Aorta (tissue), 5 donors: ENCODE measurements at regions not wholly inside any gene's neighbourhood (a gene's known extent, or its start where the extent isn't known, plus 50 kb on each side); places are given as distances from the start of the nearest gene placed in this dataset.

Experiments used
- ATAC-seq: fragments of 200-7000 bp; cut with Tn5 transposase; one replicate; pipeline ENCODE4 v1.9.1; 2022; ENCODE audit warnings: moderate library complexity; ENCODE audit not compliant: low FRiP score
- DNase-seq, 2 donors: peaks; one replicate each; pipeline ENCODE4 v3.0.0-alpha.2; 2020
- H3K27ac ChIP-seq, 2 donors: one replicate each; pipeline ENCODE4 v1.5.1; 2013; ENCODE audit warnings: low read length in 2 of 2, mild to moderate bottlenecking in 2 of 2, moderate library complexity in 2 of 2, control low read depth in 1 of 2, inconsistent platforms in 1 of 2, low read depth in 1 of 2
- H3K27me3 ChIP-seq, 2 donors: one replicate each; pipeline ENCODE4 v1.6.1; 2013; ENCODE audit warnings: control low read depth in 1 of 2, low read length in 1 of 2, mild to moderate bottlenecking in 1 of 2, moderate library complexity in 1 of 2; ENCODE audit not compliant: insufficient read depth in 2 of 2, control insufficient read depth in 1 of 2
- H3K36me3 ChIP-seq, 2 donors: one replicate each; pipeline ENCODE4 v1.6.1; 2013; ENCODE audit warnings: control low read depth in 1 of 2, low read length in 1 of 2, mild to moderate bottlenecking in 1 of 2; ENCODE audit not compliant: insufficient read depth in 2 of 2, control insufficient read depth in 1 of 2
- H3K4me1 ChIP-seq, 2 donors: one replicate each; pipeline ENCODE4 v1.6.1; 2013; ENCODE audit warnings: low read length in 2 of 2, control low read depth in 1 of 2, mild to moderate bottlenecking in 1 of 2, moderate library complexity in 1 of 2; ENCODE audit not compliant: insufficient read depth in 2 of 2, control insufficient read depth in 1 of 2
- H3K4me3 ChIP-seq, 2 donors: one replicate each; pipeline ENCODE4 v1.5.1; 2013; ENCODE audit warnings: low read length in 2 of 2, control low read depth in 1 of 2, mild to moderate bottlenecking in 1 of 2
- H3K9me3 ChIP-seq: one replicate; pipeline ENCODE4 v1.6.1; 2013; ENCODE audit warnings: mild to moderate bottlenecking, low read length; ENCODE audit not compliant: control insufficient read depth
- WGBS, 2 donors: extraction: QIAGEN DNeasy Blood & Tissue Kit; methylation state at CpG; one replicate each; pipeline ENCODE4 v1.1.7; 2013; 5-methylcytosine and 5-hydroxymethylcytosine counted together
- intact Hi-C, 2 donors: fragments of 100-400 bp; cut with DNase I; formaldehyde crosslinking; loops; one replicate each; pipeline versions ENCODE4 v1.14.2 to v1.15.0; 2022
- donor health status: healthy with polysubstance abuse.
- donor health status: Bipolar disorder and iron deficiency.
- donor health status: DM: no; HTN: no; CAD: no.
- donor health status: DM: no; HTN: no; CAD: no.
- donor health status: DM: yes; HTN: yes; CAD: no.

GRCh38 chr2:129791712-129792111 lies 187.8 kb upstream of the RAB6C start:
- ATAC-seq (no peak), DNase-seq (no peak)
- intact Hi-C loops = no loop called here
- Histone ChIP-seq H3K9me3 (peaks cover 3% of the 10 kb centered on the region), H3K4me1 (no peaks in the 10 kb centered on the region), H3K36me3 (no peaks in the 10 kb centered on the region), H3K27ac (no peak overlapping the region), H3K27me3 (no peaks in the 10 kb centered on the region), H3K4me3 (no peak overlapping the region)
- WGBS, 2 donors = 85 to 89% methylated on average over 12 of the region's 12 CpGs

- Histone ChIP-seq H3K27ac (no peak overlapping the region), H3K4me3 (no peak overlapping the region), H3K4me1 (no peaks in the 10 kb centered on the region), H3K27me3 (no peaks in the 10 kb centered on the region), H3K36me3 (no peaks in the 10 kb centered on the region), H3K9me3 (peaks cover 2% of the 10 kb centered on the region)
- intact Hi-C loops = no loop called here
- DNase-seq (no peak), ATAC-seq (no peak)
- WGBS, 2 donors = 41 to 47% methylated on average over 5 of the region's 5 CpGs
Measured at GRCh38 chr2:129793431-129793902, 186.0 kb upstream of the RAB6C start.

- no peaks in the 10 kb centered on the region for H3K36me3 ChIP-seq
- no peaks in the 10 kb centered on the region for H3K27me3 ChIP-seq
- no peaks in the 10 kb centered on the region for H3K4me1 ChIP-seq
- WGBS, 2 donors = 62 to 70% methylated on average over 5 of the region's 5 CpGs
- ATAC-seq (no peak), DNase-seq (no peak)
- H3K4me3 ChIP-seq = no peak overlapping the region
- H3K9me3 ChIP-seq = peaks cover 2% of the 10 kb centered on the region
- H3K27ac ChIP-seq = no peak overlapping the region
- intact Hi-C loops = no loop called here
Measured at GRCh38 chr2:129794116-129794515, 185.3 kb upstream of the RAB6C start.

GRCh38 chr2:129794540-129794939 lies 184.9 kb upstream of the RAB6C start:
- no peak for DNase-seq
- Histone ChIP-seq H3K4me1 (no peaks in the 10 kb centered on the region), H3K36me3 (no peaks in the 10 kb centered on the region), H3K4me3 (no peak overlapping the region), H3K9me3 (peaks cover 2% of the 10 kb centered on the region), H3K27ac (no peak overlapping the region), H3K27me3 (no peaks in the 10 kb centered on the region)
- no peak for ATAC-seq
- WGBS, 2 donors = 90 to 94% methylated on average over 15 of the region's 15 CpGs
- intact Hi-C loops = no loop called here

GRCh38 chr2:129796225-129796624 lies 183.2 kb upstream of the RAB6C start:
- Histone ChIP-seq H3K27me3 (no peaks in the 10 kb centered on the region), H3K36me3 (no peaks in the 10 kb centered on the region), H3K4me3 (no peak overlapping the region), H3K4me1 (no peaks in the 10 kb centered on the region), H3K9me3 (peaks cover 2% of the 10 kb centered on the region), H3K27ac (no peak overlapping the region)
- DNase-seq (no peak), ATAC-seq (no peak)
- 87 to 89% methylated on average over 7 of the region's 7 CpGs for WGBS, 2 donors
- intact Hi-C loops = no loop called here

GRCh38 chr2:129796801-129797488 lies 182.5 kb upstream of the RAB6C start:
- no peaks in the 10 kb centered on the region for H3K27me3 ChIP-seq
- H3K4me1 ChIP-seq = no peaks in the 10 kb centered on the region
- ATAC-seq (no peak), DNase-seq (no peak)
- H3K36me3 ChIP-seq = no peaks in the 10 kb centered on the region
- 69 to 89% methylated on average over 9 of the region's 9 CpGs for WGBS, 2 donors
- peaks cover 2% of the 10 kb centered on the region for H3K9me3 ChIP-seq
- H3K27ac ChIP-seq = no peak overlapping the region
- intact Hi-C loops = no loop called here
- no peak overlapping the region for H3K4me3 ChIP-seq

- H3K9me3 ChIP-seq = peaks cover 2% of the 10 kb centered on the region
- no peak for ATAC-seq
- H3K4me1 ChIP-seq = no peaks in the 10 kb centered on the region
- no peak for DNase-seq
- no peaks in the 10 kb centered on the region for H3K36me3 ChIP-seq
- H3K4me3 ChIP-seq = no peak overlapping the region
- intact Hi-C loops = no loop called here
- H3K27me3 ChIP-seq = no peaks in the 10 kb centered on the region
- H3K27ac ChIP-seq = no peak overlapping the region
- 79 to 83% methylated on average over 16 of the region's 16 CpGs for WGBS, 2 donors
Measured at GRCh38 chr2:129797489-129798300, 181.8 kb upstream of the RAB6C start.

GRCh38 chr2:129798301-129798581 lies 181.2 kb upstream of the RAB6C start:
- Histone ChIP-seq H3K4me3 (no peak overlapping the region), H3K27me3 (no peaks in the 10 kb centered on the region), H3K9me3 (no peaks in the 10 kb centered on the region), H3K36me3 (no peaks in the 10 kb centered on the region), H3K27ac (no peak overlapping the region), H3K4me1 (no peaks in the 10 kb centered on the region)
- ATAC-seq = no peak
- 90 to 91% methylated on average over 9 of the region's 9 CpGs for WGBS, 2 donors
- DNase-seq = no peak
- intact Hi-C loops = no loop called here

GRCh38 chr2:129798626-129799025 lies 180.8 kb upstream of the RAB6C start:
- Histone ChIP-seq H3K36me3 (no peaks in the 10 kb centered on the region), H3K4me1 (no peaks in the 10 kb centered on the region), H3K9me3 (no peaks in the 10 kb centered on the region), H3K27ac (no peak overlapping the region), H3K27me3 (no peaks in the 10 kb centered on the region), H3K4me3 (no peak overlapping the region)
- WGBS, 2 donors = 91% methylated on average over 9 of the region's 9 CpGs
- ATAC-seq = no peak
- DNase-seq = no peak
- intact Hi-C loops = no loop called here
